C4-2B (cell line): ENCODE measurements at regions not wholly inside any gene's neighbourhood (a gene's known extent, or its start where the extent isn't known, plus 50 kb on each side); places are given as distances from the start of the nearest gene placed in this dataset.

Source experiments
- CTCF ChIP-seq: fragments of 450-650 bp; conservative IDR thresholded peaks from 2 replicates; pipeline ENCODE4 v1.5.1; 2017; ENCODE audit warnings: mild to moderate bottlenecking
- ZFX ChIP-seq: fragments of 450-650 bp; IDR thresholded peaks from 2 replicates; pipeline ENCODE4 v1.6.1; 2017

DNA sequence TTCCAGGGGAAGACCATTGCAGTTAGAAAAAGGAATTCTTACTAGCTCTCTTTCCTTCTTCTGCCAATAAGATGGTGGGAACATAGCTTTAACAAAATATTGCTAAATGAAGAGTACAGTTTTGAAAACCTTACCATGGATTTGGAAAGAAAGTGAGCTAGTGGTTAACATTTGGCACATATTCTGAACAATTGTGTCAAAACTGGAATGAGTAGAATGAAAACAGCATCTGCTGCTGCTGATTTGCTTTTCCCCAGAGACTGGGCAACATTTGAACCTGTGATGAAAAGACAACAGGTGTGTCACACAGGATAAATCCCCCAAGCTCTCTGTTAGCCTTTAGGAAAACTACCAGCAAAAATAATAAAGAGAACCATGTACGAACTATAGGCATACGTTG is 761.4 kb downstream of the KCNA4 start:
- no peak for TF ChIP-seq CTCF
- no peak for TF ChIP-seq ZFX
